ENCODE measurements at regions not wholly inside any gene's neighbourhood (a gene's known extent, or its start where the extent isn't known, plus 50 kb on each side); places are given as distances from the start of the nearest gene placed in this dataset.

DNA sequence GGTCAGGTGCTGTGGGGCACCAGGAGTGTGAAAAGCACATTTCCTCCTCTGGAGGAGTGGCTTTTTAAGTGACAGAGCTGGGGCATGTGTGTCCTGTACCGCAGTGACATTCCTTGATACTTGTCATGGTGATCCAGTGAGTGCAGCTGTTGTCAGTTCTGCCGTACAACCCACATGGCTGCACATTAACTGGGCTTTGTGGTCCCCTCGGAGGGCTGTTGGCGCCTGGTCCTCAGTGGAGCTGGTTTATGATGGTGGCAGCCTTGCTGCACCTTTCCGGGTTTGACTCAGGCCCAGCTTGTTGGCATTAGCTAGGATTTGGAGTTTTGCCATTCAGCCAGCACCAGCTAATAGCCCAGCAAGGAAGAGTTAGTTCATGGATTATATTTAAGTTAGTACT, 77.0 kb downstream of the SLC25A47 start:
- no peak for DNase-seq

GRCh38 chr14:100401031-100401692, 78.0 kb downstream of the SLC25A47 start:
- no peak for DNase-seq

DNA sequence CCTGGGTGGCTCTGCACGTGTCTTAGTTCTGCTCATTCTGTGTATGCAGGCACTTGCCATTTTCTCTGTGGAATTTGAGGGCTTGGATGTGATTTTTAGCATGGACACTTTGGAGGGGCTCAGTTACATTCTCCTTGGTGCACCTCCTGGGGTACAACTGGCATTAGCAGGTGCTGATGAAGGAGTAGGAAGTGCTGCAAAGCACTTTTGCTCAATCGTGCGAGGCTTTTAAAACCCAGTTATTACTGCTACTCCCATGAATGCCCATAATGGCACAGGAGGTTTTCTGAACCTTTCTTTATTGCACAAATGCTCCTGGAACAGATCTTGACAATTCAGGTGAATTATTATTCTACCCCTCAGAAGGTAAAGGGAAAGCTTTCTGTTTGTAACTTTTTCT, 78.7 kb downstream of the SLC25A47 start:
- no peak for DNase-seq

DNA sequence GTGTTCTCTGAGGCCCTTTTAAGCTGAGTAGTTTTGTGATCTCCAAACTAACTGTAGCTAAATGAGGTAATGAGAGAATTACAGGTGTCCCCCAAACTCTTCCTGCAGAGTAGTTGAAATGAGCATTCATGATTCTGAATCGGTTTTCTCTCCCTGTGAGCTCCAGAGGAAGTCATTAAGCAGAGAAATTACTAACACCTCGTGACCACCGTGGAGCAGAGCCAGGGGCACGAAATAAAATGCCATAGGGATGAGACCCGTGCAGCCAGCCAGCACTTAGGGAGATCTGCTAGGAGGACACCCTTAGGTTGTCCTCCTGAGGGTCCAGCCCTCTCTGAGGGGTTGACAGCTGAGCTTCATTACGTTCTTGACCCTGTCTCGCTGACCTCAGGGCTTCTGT, 79.5 kb downstream of the SLC25A47 start:
- no peak for DNase-seq

DNA sequence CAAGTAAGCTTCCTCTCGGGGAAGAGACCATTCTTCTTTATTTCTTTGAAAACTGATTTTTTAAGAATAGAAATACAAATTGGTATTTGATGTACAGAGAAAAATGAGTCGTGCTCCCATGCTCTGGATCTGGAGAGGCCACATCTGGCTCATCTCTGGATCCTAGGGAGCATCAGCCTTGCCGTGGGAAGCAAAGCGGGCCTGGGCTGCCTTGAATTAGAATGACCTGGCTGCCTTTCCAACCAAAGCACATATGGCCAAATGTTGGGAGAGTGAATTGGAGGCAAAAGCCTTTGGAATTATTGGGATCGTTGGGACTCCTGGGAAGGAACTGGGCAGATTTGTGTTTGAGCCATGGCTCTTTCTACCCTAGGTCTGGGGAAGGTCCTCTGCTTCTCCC, 80.0 kb downstream of the SLC25A47 start:
- no peak for DNase-seq

GRCh38 chr14:100403802-100404365, 80.7 kb downstream of the SLC25A47 start:
- DNase-seq = no peak

DNA sequence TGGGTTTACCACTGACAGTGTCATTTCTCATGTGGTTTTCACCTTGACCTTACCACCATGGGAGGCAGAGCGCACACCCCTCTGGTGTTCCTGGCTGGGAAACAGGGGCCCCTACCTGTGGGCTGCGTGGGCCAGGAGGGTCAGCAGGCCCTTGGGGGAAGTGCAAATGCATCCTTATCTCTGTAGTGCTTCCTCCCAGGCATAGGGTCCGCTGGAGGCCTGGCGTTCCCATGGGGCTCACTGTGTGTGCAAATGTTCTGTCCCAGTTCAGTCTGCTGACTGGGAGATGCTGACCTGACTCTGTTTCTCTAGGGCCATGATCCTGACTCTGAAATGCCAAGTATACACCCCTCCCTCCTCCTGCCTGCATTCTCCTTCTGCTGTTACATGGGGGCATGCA, 81.3 kb downstream of the SLC25A47 start:
- DNase-seq = no peak

DNA sequence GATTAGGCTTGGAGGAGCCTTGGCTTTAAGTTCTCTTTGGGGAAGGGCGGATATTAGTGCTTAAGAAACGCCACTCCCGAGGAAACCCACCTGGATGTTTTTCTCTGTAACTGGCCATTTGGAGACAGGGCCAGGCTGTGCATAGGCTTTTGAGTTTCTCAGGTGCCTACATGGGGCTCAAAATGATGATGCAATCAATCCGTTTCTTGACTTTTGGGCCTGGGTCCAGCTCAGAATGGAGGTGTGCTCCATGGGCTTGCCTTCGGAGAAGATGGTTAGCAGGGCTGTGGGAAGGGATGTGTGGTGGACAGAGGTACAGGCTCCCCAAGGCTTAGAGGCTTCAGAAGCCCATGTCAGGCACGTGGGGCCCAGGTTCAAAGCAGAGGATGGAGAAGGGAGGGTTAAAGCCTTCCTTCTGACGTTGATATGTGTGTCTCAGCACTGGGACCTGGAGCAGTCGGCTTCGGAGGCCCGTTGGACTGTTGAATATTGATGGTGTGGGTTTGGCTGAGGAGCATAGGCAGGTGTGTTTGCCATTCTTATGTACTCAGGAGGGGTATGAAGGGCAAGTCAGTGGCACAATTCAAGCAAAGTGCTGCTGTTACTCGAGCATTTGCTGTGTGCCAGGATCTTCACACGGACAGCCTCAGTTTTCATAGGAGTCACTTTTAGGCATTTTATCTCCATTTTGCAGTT, 82.8 kb downstream of the SLC25A47 start:
- no peak for DNase-seq

DNA sequence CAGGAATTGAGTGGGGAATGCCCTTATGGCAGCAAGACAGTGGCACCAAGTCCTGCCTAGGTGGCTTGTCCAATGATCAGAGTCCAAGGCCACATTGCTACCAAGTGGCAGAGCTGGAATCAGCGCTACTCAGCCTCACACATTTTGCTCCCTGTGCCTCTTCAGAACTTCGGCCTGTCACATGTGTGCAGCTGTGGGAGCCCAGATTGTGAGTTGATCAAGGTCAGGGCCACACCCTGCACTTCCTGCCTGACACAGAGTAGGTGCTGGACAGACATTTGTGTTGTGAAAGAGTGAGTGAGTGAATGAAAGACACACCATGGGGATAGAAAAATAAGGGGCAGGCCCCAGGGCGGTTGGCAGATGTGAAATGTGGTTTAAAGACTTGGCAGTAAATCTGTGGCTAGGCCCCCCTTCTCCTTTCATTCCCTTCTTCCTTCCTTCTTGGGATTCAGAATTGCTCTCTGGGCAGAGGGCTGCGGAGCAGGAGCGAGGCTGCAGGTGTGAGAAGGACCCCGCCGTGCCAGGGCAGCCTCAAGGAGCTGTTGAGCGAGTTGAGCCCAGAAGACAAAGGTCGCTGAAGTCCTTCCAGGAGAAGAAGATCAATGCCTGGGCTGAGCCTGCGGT, 83.5 kb downstream of the SLC25A47 start:
- peak; percentile 41 to 63 for DNase-seq

DNA sequence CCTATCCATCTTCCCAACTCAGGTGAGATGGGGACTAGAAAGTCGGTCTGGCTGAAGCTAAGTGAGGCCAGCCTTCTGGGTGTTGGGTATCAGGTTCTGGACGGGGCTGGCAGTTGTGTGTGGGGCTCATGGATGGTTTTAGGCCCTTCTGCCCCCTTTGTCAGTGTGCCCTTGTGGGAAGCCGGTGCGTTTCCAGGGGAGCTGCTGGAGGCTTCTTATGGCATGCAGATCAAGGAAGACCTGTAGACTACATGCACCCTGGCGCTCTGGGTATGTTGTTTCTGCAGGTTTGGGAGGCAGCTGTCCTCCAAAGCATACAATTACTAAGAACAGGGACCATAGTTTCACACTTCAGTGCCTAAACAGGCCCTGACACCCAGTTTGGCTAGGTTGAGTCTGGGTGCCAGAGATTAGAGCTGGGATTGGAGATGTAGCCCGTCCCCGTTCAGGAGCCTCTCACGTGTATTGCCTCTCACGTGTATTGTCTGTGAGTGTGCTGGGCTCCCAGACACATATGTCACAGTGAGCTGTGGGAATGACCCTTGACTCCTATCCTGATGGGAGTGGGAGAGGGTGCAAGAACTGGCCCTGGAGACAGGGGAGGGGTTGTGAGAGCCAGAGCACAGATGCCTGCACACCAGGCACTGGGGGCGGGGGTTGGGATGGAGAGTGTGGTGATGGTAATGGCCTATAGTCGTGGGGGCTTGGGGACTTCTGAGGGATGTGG, 84.4 kb downstream of the SLC25A47 start:
- no peak for DNase-seq

GRCh38 chr14:100408350-100409002, 85.3 kb downstream of the SLC25A47 start:
- DNase-seq = peak; percentile 29 to 57

DNA sequence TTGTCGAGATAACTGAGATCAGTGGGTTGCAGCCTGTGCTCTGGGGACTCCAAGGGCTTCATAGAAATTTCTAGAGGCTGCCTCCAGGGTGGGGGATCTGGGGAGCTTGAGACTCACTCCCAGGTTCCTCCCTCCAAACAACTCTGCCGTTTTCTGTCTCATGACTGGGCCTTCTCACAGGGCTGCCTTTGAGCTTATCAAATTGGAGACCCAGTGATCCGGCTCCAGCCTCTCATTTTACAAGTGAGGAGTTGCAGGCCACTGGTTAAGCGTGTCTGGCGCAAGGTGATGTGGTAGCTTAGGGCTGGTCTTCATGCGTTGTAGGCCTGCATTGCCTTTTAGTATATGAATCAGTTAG, 85.8 kb downstream of the SLC25A47 start:
- DNase-seq = no peak

GRCh38 chr14:100409651-100410050, 86.5 kb downstream of the SLC25A47 start:
- DNase-seq = no peak

GRCh38 chr14:100410056-100410565, 87.0 kb downstream of the SLC25A47 start:
- DNase-seq = no peak

GRCh38 chr14:100413699-100414098, 90.6 kb downstream of the SLC25A47 start:
- DNase-seq = no peak

GRCh38 chr14:100415226-100415625, 92.1 kb downstream of the SLC25A47 start:
- DNase-seq = no peak

GRCh38 chr14:100416081-100416680, 93.0 kb downstream of the SLC25A47 start:
- DNase-seq = no peak

DNA sequence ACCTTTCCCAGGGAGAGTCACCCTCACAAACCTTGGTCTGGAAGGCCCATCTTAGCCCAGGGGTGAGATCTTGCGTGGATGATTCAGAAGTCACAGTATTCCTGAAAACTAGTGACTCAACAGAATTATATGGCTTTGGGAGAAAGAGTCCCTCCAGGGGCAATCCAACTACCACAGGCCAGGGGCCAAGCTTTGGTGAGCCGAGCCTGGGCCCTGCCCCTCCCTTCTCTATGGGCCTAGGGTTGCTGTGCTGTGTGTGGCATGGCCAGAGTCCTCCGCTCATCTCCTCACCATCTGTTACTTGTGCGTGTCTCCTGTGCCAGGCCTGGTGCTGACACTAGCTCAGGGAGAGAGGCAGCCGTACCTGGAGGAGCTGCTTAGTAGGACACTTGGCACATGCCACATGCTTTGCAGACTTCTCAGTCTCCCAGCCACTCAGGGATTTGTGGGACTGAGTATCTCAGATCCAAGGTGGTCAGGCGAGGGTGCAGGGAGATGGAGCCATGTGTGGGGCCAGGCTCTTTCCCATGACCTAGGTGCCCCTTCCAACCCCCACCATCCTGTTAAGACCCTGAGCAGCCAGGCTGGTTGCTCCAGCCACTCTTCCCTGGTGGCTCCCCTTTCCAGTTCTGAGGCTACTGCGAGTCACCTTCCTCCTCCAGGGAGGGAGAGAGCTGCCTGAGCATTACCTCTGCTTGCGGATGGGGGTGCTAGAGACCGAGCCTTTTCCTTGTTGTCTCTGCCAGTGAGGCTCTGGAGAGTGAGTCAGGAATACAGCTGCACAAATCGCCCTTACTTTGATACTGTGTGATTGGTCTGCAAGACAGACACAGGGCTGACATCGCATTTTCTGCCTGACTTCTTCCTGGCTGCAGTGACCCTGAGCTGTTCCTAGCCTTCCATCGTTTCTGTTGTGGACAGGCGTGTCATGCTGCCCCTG, 94.1 kb downstream of the SLC25A47 start:
- no peak for DNase-seq

GRCh38 chr14:100419856-100420255, 96.7 kb downstream of the SLC25A47 start:
- no peak for DNase-seq

- DNase-seq = no peak
These were observed 98.8 kb downstream of the SLC25A47 start for GRCh38 chr14:100421756-100422470.

All from CD4-positive, alpha-beta T cell treated with Interleukin-4 for 1 hour (primary cell).